GM13977 (cell line): ENCODE measurements at regions not wholly inside any gene's neighbourhood (a gene's known extent, or its start where the extent isn't known, plus 50 kb on each side); places are given as distances from the start of the nearest gene placed in this dataset.
"Not testable (repeated sequence)": the region's sequence is repeated elsewhere in the genome, so short reads cannot be mapped to it uniquely, and the experiment has no call there.

Source experiments
- DNase-seq: peaks from one replicate; pipeline ENCODE4 v3.0.0; 2012; ENCODE audit warnings: low spot score
- in situ Hi-C: fragments of 300-500 bp; cut with MboI; formaldehyde crosslinking; loops from one replicate; pipeline ENCODE4 v1.12.0; 2022; ENCODE audit warnings: low sequenced_read_pairs, low pct_unique_long_range_greater_than_20kb, mixed read lengths, inconsistent platforms; ENCODE audit not compliant: unreplicated experiment
- TF ChIP-seq, protein P1 (sequence below): IDR thresholded peaks from 2 replicates; pipeline ENCODE4 v1.5.1; 2012; ENCODE audit warnings: mild to moderate bottlenecking, control low read depth; ENCODE audit not compliant: insufficient read depth; ENCODE audit errors: extremely low read depth, missing control alignments

DNA sequence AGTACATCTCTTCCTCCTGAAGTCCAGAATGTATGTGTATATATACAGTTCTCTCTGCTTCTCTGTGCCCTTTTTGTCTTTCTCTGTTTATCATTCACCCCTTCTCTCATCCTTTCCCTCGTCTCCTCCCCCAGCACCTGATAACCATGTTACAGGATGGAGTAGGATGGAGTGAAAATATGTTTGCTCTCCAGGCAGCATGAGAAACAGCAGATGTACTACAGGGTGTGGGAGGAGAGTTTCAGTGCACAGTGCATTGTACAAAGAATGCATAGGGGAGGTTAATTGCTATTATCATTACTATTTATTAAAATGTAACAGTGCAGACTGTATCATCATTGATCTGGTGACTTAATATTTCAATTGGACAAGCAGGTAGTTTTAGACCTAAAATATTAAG lies 104.5 kb downstream of the MFAP3L start:
- no peak for DNase-seq
- TF ChIP-seq, protein P1, sequence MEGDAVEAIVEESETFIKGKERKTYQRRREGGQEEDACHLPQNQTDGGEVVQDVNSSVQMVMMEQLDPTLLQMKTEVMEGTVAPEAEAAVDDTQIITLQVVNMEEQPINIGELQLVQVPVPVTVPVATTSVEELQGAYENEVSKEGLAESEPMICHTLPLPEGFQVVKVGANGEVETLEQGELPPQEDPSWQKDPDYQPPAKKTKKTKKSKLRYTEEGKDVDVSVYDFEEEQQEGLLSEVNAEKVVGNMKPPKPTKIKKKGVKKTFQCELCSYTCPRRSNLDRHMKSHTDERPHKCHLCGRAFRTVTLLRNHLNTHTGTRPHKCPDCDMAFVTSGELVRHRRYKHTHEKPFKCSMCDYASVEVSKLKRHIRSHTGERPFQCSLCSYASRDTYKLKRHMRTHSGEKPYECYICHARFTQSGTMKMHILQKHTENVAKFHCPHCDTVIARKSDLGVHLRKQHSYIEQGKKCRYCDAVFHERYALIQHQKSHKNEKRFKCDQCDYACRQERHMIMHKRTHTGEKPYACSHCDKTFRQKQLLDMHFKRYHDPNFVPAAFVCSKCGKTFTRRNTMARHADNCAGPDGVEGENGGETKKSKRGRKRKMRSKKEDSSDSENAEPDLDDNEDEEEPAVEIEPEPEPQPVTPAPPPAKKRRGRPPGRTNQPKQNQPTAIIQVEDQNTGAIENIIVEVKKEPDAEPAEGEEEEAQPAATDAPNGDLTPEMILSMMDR = no peak
- in situ Hi-C loops = no loop called here

GRCh38 chr4:169921237-169921636 lies 105.0 kb downstream of the MFAP3L start:
- in situ Hi-C loops = no loop called here

GRCh38 chr4:169919194-169920124 lies 106.7 kb downstream of the MFAP3L start:
- DNase-seq, in situ Hi-C loops: not testable (repeated sequence)

More at GRCh38 chr4:169921237-169921636, 105.0 kb downstream of the MFAP3L start:
- DNase-seq = no peak
- TF ChIP-seq, protein P1 = no peak

DNA sequence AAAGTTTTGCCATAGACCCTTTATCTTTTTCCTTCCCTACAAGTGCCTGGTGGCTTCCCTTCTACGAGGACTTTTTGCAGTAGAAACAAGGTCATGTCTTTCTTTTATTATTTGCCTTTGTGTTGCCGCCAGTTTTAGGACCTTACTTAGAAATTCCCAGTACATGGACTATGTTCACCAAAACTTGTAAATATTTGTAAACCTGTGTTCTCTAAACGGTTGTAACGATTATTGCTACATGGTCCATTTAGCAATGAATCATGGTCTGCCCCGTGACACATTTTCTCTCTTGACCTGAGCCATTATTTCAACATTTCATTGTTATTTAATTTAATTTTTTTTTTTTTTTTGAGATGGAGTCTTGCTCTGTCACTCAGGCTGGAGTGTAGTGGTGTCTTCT lies 110.7 kb downstream of the MFAP3L start:
- TF ChIP-seq, protein P1 = no peak
- in situ Hi-C loops = no loop called here

GRCh38 chr4:169914866-169915265 lies 111.3 kb downstream of the MFAP3L start:
- in situ Hi-C loops = no loop called here
- TF ChIP-seq, protein P1 = no peak
- DNase-seq = no peak

More for the DNA sequence above, 110.7 kb downstream of the MFAP3L start:
- DNase-seq = no peak

DNA sequence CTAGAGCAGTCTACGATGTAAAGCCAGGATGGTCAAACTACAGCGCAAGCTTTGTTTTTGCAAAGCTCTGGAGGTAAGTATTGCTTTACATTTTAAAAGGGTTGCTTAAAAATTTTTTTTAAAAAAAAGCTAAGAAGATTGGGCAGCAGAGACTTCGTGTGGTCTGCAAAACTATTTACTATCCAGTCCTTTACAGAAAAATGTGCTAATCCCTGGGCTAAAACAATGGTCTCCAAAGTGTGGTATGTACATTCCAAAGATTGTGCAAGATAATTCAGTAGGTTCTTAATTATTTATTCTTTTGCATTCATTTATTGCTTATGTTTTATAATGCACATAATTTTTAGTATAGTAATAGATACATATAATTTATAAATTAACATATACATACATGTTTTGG lies 113.2 kb downstream of the MFAP3L start:
- TF ChIP-seq, protein P1 = no peak
- in situ Hi-C loops = no loop called here
- no peak for DNase-seq

GRCh38 chr4:169909897-169910296 lies 116.3 kb downstream of the MFAP3L start:
- TF ChIP-seq, protein P1 = no peak
- in situ Hi-C loops = no loop called here
- DNase-seq = no peak
